Hepatocyte (in vitro differentiated cells): ENCODE measurements at regions not wholly inside any gene's neighbourhood (a gene's known extent, or its start where the extent isn't known, plus 50 kb on each side); places are given as distances from the start of the nearest gene placed in this dataset.

Experiments
- CTCF ChIP-seq: fragments of 200-600 bp; sonication (generic); IDR thresholded peaks from 2 replicates; pipeline ENCODE4 v1.5.1; 2016; ENCODE audit warnings: antibody characterized with exemption, mild to moderate bottlenecking; ENCODE audit not compliant: poor library complexity
- EZH2phosphoT487 ChIP-seq: fragments of 200-600 bp; sonication (generic); IDR thresholded peaks from one replicate; pipeline ENCODE4 v1.6.1; 2018; ENCODE audit warnings: antibody characterized with exemption, mild to moderate bottlenecking, low read depth, moderate library complexity; ENCODE audit not compliant: unreplicated experiment, severe bottlenecking

- TF ChIP-seq CTCF: no peak
- TF ChIP-seq EZH2phosphoT487: no peak
Observed at GRCh38 chr22:46029036-46029435, 52.1 kb upstream of the WNT7B start.
